Loucy (cell line): ENCODE measurements at regions not wholly inside any gene's neighbourhood (a gene's known extent, or its start where the extent isn't known, plus 50 kb on each side); places are given as distances from the start of the nearest gene placed in this dataset.

Experiments used
- H2AFZ ChIP-seq: fragments of 200-600 bp; sonication (generic); 2 replicates; pipeline ENCODE4 v1.6.0; 2016; ENCODE audit warnings: antibody characterized with exemption, mild to moderate bottlenecking, low read length, moderate library complexity
- H3F3A ChIP-seq: fragments of 200-600 bp; 2 replicates; pipeline ENCODE4 v1.6.0; 2016; ENCODE audit warnings: antibody characterized with exemption, low read depth, mild to moderate bottlenecking
- H3K27me3 ChIP-seq: fragments of 200-600 bp; sonication (generic); 2 replicates; pipeline ENCODE4 v1.6.1; 2014; ENCODE audit warnings: low read length, mild to moderate bottlenecking; ENCODE audit not compliant: insufficient read depth, poor library complexity, severe bottlenecking
- H3K36me3 ChIP-seq: fragments of 200-600 bp; sonication (generic); 2 replicates; pipeline ENCODE4 v1.6.1; 2016; ENCODE audit warnings: low read length; ENCODE audit not compliant: insufficient read depth
- H3K4me1 ChIP-seq: fragments of 200-600 bp; sonication (generic); 2 replicates; pipeline ENCODE4 v1.5.1; 2014; ENCODE audit warnings: low read length, mild to moderate bottlenecking; ENCODE audit not compliant: insufficient read depth, poor library complexity, severe bottlenecking
- H3K4me2 ChIP-seq: fragments of 200-600 bp; sonication (generic); 2 replicates; pipeline ENCODE4 v1.6.0; 2014; ENCODE audit warnings: antibody characterized with exemption, low read length, low read depth, mild to moderate bottlenecking; ENCODE audit not compliant: poor library complexity, severe bottlenecking
- H3K4me3 ChIP-seq: fragments of 200-600 bp; sonication (generic); 2 replicates; pipeline ENCODE4 v1.5.1; 2014; ENCODE audit warnings: low read length, mild to moderate bottlenecking, mixed read lengths; ENCODE audit not compliant: poor library complexity, severe bottlenecking
- H3K79me2 ChIP-seq: fragments of 200-600 bp; sonication (generic); 2 replicates; pipeline ENCODE4 v1.6.1; 2014; ENCODE audit warnings: low read length; ENCODE audit not compliant: insufficient read depth
- H3K9ac ChIP-seq: fragments of 200-600 bp; sonication (generic); 2 replicates; pipeline ENCODE4 v1.6.0; 2014; ENCODE audit warnings: mild to moderate bottlenecking, low read depth, low read length, moderate library complexity; ENCODE audit not compliant: poor library complexity, severe bottlenecking
- H3K9me2 ChIP-seq: fragments of 200-600 bp; sonication (generic); replicated peaks from 2 replicates; pipeline ENCODE4 v1.6.1; 2016; ENCODE audit warnings: low read depth, low read length, mixed read lengths
- H3K9me3 ChIP-seq: fragments of 200-600 bp; sonication (generic); 2 replicates; pipeline ENCODE4 v1.6.1; 2014; ENCODE audit warnings: mild to moderate bottlenecking, antibody characterized with exemption, low read length, low read depth; ENCODE audit not compliant: insufficient read depth
- H4K20me1 ChIP-seq: fragments of 200-600 bp; sonication (generic); 2 replicates; pipeline ENCODE4 v1.6.0; 2014; ENCODE audit warnings: antibody characterized with exemption, low read length, mild to moderate bottlenecking; ENCODE audit not compliant: insufficient read depth, poor library complexity, severe bottlenecking
- EZH2phosphoT487 ChIP-seq: fragments of 200-600 bp; IDR thresholded peaks from 2 replicates; pipeline ENCODE4 v1.6.1; 2018; ENCODE audit warnings: antibody characterized with exemption, mild to moderate bottlenecking, moderate library complexity, borderline replicate concordance
- TF ChIP-seq, protein P1 (sequence below): fragments of 200-600 bp; sonication (generic); conservative IDR thresholded peaks from 2 replicates; pipeline ENCODE4 v1.5.1; 2014; ENCODE audit warnings: mild to moderate bottlenecking, antibody characterized with exemption, low read length

GRCh38 chr7:52700349-52700748, 335.1 kb upstream of the POM121L12 start:
- H3K79me2 ChIP-seq, result no peaks in the 10 kb centered on the region
- H2AFZ ChIP-seq, result no peak overlapping the region
- no peak overlapping the region for H3K9ac ChIP-seq
- H3K27me3 ChIP-seq, result no peaks in the 10 kb centered on the region
- no peaks in the 10 kb centered on the region for H3F3A ChIP-seq
- no peaks in the 10 kb centered on the region for H3K9me3 ChIP-seq
- H4K20me1 ChIP-seq, result no peaks in the 10 kb centered on the region
- H3K9me2 ChIP-seq, result no peaks in the 10 kb centered on the region
- no peaks in the 10 kb centered on the region for H3K4me1 ChIP-seq
- no peak overlapping the region for H3K4me2 ChIP-seq
- H3K36me3 ChIP-seq, result no peaks in the 10 kb centered on the region
- TF ChIP-seq, protein P1, sequence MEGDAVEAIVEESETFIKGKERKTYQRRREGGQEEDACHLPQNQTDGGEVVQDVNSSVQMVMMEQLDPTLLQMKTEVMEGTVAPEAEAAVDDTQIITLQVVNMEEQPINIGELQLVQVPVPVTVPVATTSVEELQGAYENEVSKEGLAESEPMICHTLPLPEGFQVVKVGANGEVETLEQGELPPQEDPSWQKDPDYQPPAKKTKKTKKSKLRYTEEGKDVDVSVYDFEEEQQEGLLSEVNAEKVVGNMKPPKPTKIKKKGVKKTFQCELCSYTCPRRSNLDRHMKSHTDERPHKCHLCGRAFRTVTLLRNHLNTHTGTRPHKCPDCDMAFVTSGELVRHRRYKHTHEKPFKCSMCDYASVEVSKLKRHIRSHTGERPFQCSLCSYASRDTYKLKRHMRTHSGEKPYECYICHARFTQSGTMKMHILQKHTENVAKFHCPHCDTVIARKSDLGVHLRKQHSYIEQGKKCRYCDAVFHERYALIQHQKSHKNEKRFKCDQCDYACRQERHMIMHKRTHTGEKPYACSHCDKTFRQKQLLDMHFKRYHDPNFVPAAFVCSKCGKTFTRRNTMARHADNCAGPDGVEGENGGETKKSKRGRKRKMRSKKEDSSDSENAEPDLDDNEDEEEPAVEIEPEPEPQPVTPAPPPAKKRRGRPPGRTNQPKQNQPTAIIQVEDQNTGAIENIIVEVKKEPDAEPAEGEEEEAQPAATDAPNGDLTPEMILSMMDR, result no peak
- TF ChIP-seq EZH2phosphoT487, result no peak
- no peak overlapping the region for H3K4me3 ChIP-seq

DNA sequence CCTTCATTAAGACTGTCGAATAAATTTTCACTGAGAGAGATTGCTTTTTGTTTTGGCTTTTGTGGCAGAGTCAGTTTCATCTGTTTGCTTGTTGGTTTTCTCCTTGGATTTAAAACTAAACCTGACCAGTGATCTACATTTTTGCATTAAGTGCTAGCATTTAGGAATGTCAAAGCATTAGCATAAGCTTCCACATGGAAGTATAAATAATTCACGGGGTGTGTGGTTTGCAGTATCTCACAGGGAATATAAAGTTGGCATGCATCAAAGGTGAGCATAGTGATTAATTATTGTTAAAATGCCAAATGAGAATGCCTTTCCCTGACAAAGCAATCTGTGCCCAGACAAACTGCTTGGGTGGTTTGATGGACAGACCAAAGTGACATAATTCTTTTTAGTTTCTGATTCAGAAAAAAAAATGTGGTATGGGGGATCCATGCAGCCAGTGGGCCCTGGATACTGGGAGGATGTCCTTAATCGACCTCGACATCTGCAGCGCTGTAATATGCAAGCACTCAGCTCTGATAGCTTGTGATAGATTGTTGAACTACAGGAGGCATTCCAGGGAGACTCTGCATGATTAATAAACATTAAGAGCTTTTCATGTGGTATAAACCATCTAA, 339.3 kb upstream of the POM121L12 start:
- Histone ChIP-seq H3K4me3 (no peak overlapping the region), H3K9me3 (no peaks in the 10 kb centered on the region), H3F3A (no peaks in the 10 kb centered on the region), H3K9me2 (no peaks in the 10 kb centered on the region), H3K4me1 (no peaks in the 10 kb centered on the region), H3K9ac (no peak overlapping the region), H4K20me1 (no peaks in the 10 kb centered on the region), H3K79me2 (no peaks in the 10 kb centered on the region), H3K4me2 (no peak overlapping the region), H2AFZ (no peak overlapping the region), H3K27me3 (no peaks in the 10 kb centered on the region), H3K36me3 (no peaks in the 10 kb centered on the region)
- no peak for TF ChIP-seq EZH2phosphoT487
- TF ChIP-seq, protein P1, result no peak

GRCh38 chr7:52691257-52691656, 344.2 kb upstream of the POM121L12 start:
- Histone ChIP-seq H3K9me2 (no peaks in the 10 kb centered on the region), H3K9ac (no peak overlapping the region), H2AFZ (no peak overlapping the region), H3K36me3 (no peaks in the 10 kb centered on the region), H3K4me3 (no peak overlapping the region), H3F3A (no peaks in the 10 kb centered on the region), H3K9me3 (no peaks in the 10 kb centered on the region), H3K4me2 (no peak overlapping the region), H3K4me1 (no peaks in the 10 kb centered on the region), H3K27me3 (no peaks in the 10 kb centered on the region), H4K20me1 (no peaks in the 10 kb centered on the region), H3K79me2 (no peaks in the 10 kb centered on the region)
- TF ChIP-seq, protein P1, result no peak
- TF ChIP-seq EZH2phosphoT487, result no peak
